ENCODE measurements at regions not wholly inside any gene's neighbourhood (a gene's known extent, or its start where the extent isn't known, plus 50 kb on each side); places are given as distances from the start of the nearest gene placed in this dataset.

- Histone ChIP-seq H3K4me1 (no peaks in the 10 kb centered on the region), H3K4me3 (no peak overlapping the region), H3K9me3 (no peaks in the 10 kb centered on the region), H3K36me3 (ENCODE audit: insufficient read depth in 1 of 2, low read depth in 1 of 2) (no peaks in the 10 kb centered on the region), H3K27ac (no peak overlapping the region), H3K27me3 (ENCODE audit: insufficient read depth in 3 of 3, low read length in 2 of 3) (no peaks in the 10 kb centered on the region)
- intact Hi-C loops (cut with DNase I): no loop called here
- ATAC-seq: no peak
- no peak for TF ChIP-seq CTCF (IDR thresholded peaks at IDR 0.05)
- DNase-seq: no peak
Observed at GRCh38 chr4:173661001-173661400, 131.0 kb upstream of the HAND2 start.

GRCh38 chr4:173656898-173657297 lies 126.9 kb upstream of the HAND2 start:
- Histone ChIP-seq H3K36me3 (ENCODE audit: insufficient read depth in 1 of 2, low read depth in 1 of 2) (no peaks in the 10 kb centered on the region), H3K27me3 (ENCODE audit: insufficient read depth in 3 of 3, low read length in 2 of 3) (no peaks in the 10 kb centered on the region), H3K27ac (no peak overlapping the region), H3K4me3 (no peak overlapping the region), H3K9me3 (no peaks in the 10 kb centered on the region), H3K4me1 (no peaks in the 10 kb centered on the region)
- TF ChIP-seq CTCF (IDR thresholded peaks at IDR 0.05): no peak
- intact Hi-C loops (cut with DNase I): no loop called here
- no peak for ATAC-seq
- WGBS, 3 donors: 87 to 91% (median 90%) methylated on average over 4 of the region's 4 CpGs
- DNase-seq: no peak

- intact Hi-C loops (cut with DNase I): no loop called here
- H3K4me3 ChIP-seq: no peak overlapping the region
- no peaks in the 10 kb centered on the region for H3K36me3 ChIP-seq (ENCODE audit: insufficient read depth in 1 of 2, low read depth in 1 of 2)
- TF ChIP-seq CTCF (IDR thresholded peaks at IDR 0.05): no peak
- DNase-seq (no peak), ATAC-seq (no peak)
- WGBS, 3 donors: 29 to 33% (median 30%) methylated on average over 6 of the region's 6 CpGs
- H3K4me1 ChIP-seq: no peaks in the 10 kb centered on the region
- H3K27ac ChIP-seq: no peak overlapping the region
- no peaks in the 10 kb centered on the region for H3K27me3 ChIP-seq (ENCODE audit: insufficient read depth in 3 of 3, low read length in 2 of 3)
- H3K9me3 ChIP-seq: no peaks in the 10 kb centered on the region
Observed at GRCh38 chr4:173652283-173652931, 122.4 kb upstream of the HAND2 start.

GRCh38 chr4:173651651-173652282 lies 121.7 kb upstream of the HAND2 start:
- no peaks in the 10 kb centered on the region for H3K36me3 ChIP-seq (ENCODE audit: insufficient read depth in 1 of 2, low read depth in 1 of 2)
- WGBS, 3 donors: 43 to 49% (median 47%) methylated on average over 7 of the region's 7 CpGs
- intact Hi-C loops (cut with DNase I): no loop called here
- no peaks in the 10 kb centered on the region for H3K9me3 ChIP-seq
- no peak overlapping the region for H3K27ac ChIP-seq
- no peak overlapping the region for H3K4me3 ChIP-seq
- no peak for DNase-seq
- H3K27me3 ChIP-seq (ENCODE audit: insufficient read depth in 3 of 3, low read length in 2 of 3): no peaks in the 10 kb centered on the region
- H3K4me1 ChIP-seq: no peaks in the 10 kb centered on the region
- no peak for ATAC-seq
- no peak for TF ChIP-seq CTCF (IDR thresholded peaks at IDR 0.05)

- no peak for DNase-seq
- WGBS, 3 donors: 83 to 84% (median 83%) methylated on average over 4 of the region's 4 CpGs
- Histone ChIP-seq H3K4me1 (no peaks in the 10 kb centered on the region), H3K9me3 (no peaks in the 10 kb centered on the region), H3K27me3 (ENCODE audit: insufficient read depth in 3 of 3, low read length in 2 of 3) (no peaks in the 10 kb centered on the region), H3K4me3 (no peak overlapping the region), H3K27ac (no peak overlapping the region), H3K36me3 (ENCODE audit: insufficient read depth in 1 of 2, low read depth in 1 of 2) (no peaks in the 10 kb centered on the region)
- TF ChIP-seq CTCF (IDR thresholded peaks at IDR 0.05): no peak
- intact Hi-C loops (cut with DNase I): no loop called here
- no peak for ATAC-seq
Observed at GRCh38 chr4:173647902-173648301, 117.9 kb upstream of the HAND2 start.

All from psoas muscle (tissue), 7 donors.